DOHH2 (cell line): ENCODE measurements at regions not wholly inside any gene's neighbourhood (a gene's known extent, or its start where the extent isn't known, plus 50 kb on each side); places are given as distances from the start of the nearest gene placed in this dataset.

Source experiments
- EZH2phosphoT487 ChIP-seq: fragments of 200-600 bp; sonication (generic); IDR thresholded peaks from 2 replicates; pipeline ENCODE4 v1.6.1; 2017; ENCODE audit warnings: borderline replicate concordance, mild to moderate bottlenecking, antibody characterized with exemption, low read length, moderate library complexity, mixed read lengths
- TF ChIP-seq, protein P1 (sequence below): fragments of 200-600 bp; sonication (generic); IDR thresholded peaks from one replicate; pipeline ENCODE4 v1.5.1; 2014; ENCODE audit warnings: antibody characterized with exemption, mild to moderate bottlenecking, low read depth, low read length; ENCODE audit not compliant: poor library complexity, severe bottlenecking

GRCh38 chr12:126262829-126263228 is 1197.6 kb downstream of the AACS start:
- TF ChIP-seq, protein P1, sequence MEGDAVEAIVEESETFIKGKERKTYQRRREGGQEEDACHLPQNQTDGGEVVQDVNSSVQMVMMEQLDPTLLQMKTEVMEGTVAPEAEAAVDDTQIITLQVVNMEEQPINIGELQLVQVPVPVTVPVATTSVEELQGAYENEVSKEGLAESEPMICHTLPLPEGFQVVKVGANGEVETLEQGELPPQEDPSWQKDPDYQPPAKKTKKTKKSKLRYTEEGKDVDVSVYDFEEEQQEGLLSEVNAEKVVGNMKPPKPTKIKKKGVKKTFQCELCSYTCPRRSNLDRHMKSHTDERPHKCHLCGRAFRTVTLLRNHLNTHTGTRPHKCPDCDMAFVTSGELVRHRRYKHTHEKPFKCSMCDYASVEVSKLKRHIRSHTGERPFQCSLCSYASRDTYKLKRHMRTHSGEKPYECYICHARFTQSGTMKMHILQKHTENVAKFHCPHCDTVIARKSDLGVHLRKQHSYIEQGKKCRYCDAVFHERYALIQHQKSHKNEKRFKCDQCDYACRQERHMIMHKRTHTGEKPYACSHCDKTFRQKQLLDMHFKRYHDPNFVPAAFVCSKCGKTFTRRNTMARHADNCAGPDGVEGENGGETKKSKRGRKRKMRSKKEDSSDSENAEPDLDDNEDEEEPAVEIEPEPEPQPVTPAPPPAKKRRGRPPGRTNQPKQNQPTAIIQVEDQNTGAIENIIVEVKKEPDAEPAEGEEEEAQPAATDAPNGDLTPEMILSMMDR: no peak
- TF ChIP-seq EZH2phosphoT487: no peak
